ENCODE measurements at regions not wholly inside any gene's neighbourhood (a gene's known extent, or its start where the extent isn't known, plus 50 kb on each side); places are given as distances from the start of the nearest gene placed in this dataset.
A peak's percentile ranks its signal among the peaks of the same experiment; 100 is the strongest.

DNA sequence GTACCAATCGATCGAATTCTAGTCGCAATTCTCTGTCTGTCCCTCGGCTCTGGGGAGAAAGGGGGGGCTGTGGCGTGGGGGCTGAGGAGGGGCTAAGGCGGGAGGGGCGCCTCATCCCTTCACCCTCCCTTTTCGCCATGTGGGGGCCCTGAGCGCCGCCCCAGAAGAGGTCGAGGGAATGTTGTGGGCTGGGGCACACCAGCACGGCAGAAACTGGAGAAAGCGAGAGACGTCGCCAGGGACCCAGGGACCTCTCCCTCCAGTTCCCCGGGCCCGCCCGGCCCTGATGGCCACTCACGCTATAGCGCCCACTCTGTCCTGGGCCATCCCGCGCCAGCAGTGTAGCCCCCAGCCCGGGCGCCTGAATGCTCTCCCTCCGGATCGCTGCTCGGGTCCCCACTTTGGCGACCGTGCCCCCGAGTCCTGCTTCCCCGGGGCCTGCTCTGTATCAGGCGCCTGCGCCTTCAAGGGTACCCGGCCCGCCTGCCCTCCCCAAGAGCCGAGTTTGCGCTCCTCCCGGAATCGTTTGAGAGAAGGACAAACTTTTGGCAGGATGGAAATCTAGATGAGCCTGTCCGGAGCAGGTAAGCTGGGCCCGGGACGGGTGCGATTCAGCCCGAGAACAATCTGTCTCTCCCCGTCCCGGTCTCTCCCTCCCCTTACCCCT is 62.6 kb downstream of the SMUG1 start:
- no peak overlapping the region for H3K4me3 ChIP-seq (ENCODE audit: low read depth, low read length)
- no peak overlapping the region for H3K14ac ChIP-seq (ENCODE audit: low read length)
- H3K4me2 ChIP-seq (ENCODE audit: low read length), result peak overlapping the region; percentile 52
- H4K91ac ChIP-seq (ENCODE audit: low read depth, low read length), result no peak overlapping the region
- no peaks in the 10 kb centered on the region for H3K79me1 ChIP-seq (ENCODE audit: low read length)
- H3K4ac ChIP-seq (ENCODE audit: low read depth, low read length), result no peak overlapping the region
- no peak overlapping the region for H2AFZ ChIP-seq (ENCODE audit: insufficient read depth, low read length, poor library complexity)
- no peak for DNase-seq
- peaks cover 53% of the 10 kb centered on the region for H3K27me3 ChIP-seq (ENCODE audit: insufficient read depth, low read length)
- H3K79me2 ChIP-seq (ENCODE audit: control insufficient read depth, insufficient read depth, low read length, poor library complexity), result no peaks in the 10 kb centered on the region
- H3K23ac ChIP-seq (ENCODE audit: low read length), result no peak overlapping the region
- H4K8ac ChIP-seq (ENCODE audit: low read depth, low read length), result no peak overlapping the region
- H3K27ac ChIP-seq (ENCODE audit: low read depth, low read length), result no peak overlapping the region
- H3K9ac ChIP-seq (ENCODE audit: low read length), result no peak overlapping the region
- no peak overlapping the region for H2BK12ac ChIP-seq (ENCODE audit: low read length)
- peaks cover 0 to 4% of the 10 kb centered on the region in 2 experiments for H3K4me1 ChIP-seq (ENCODE audit: control insufficient read depth in 1 of 2, insufficient read depth in 2 of 2, low read length in 2 of 2)
- peak overlapping the region; percentile 46 for H4K12ac ChIP-seq (ENCODE audit: low read depth, low read length)
- H3K18ac ChIP-seq (ENCODE audit: low read length), result no peak overlapping the region
- no peaks in the 10 kb centered on the region for H3K36me3 ChIP-seq (ENCODE audit: control insufficient read depth in 1 of 2, insufficient read depth in 2 of 2, low read length in 2 of 2)
- H2BK120ac ChIP-seq (ENCODE audit: insufficient read depth, low read length, poor library complexity), result no peak overlapping the region
- H2AK5ac ChIP-seq (ENCODE audit: low read length), result no peak overlapping the region
- no CpG with 5 or more reads among the region's 46 CpGs for WGBS (ENCODE audit: extremely low coverage, insufficient coverage, insufficient read length)
- H3K9me3 ChIP-seq (ENCODE audit: insufficient read depth, low read depth, low read length), result no peaks in the 10 kb centered on the region
- H2BK5ac ChIP-seq (ENCODE audit: low read depth, low read length, poor library complexity), result no peak overlapping the region

DNA sequence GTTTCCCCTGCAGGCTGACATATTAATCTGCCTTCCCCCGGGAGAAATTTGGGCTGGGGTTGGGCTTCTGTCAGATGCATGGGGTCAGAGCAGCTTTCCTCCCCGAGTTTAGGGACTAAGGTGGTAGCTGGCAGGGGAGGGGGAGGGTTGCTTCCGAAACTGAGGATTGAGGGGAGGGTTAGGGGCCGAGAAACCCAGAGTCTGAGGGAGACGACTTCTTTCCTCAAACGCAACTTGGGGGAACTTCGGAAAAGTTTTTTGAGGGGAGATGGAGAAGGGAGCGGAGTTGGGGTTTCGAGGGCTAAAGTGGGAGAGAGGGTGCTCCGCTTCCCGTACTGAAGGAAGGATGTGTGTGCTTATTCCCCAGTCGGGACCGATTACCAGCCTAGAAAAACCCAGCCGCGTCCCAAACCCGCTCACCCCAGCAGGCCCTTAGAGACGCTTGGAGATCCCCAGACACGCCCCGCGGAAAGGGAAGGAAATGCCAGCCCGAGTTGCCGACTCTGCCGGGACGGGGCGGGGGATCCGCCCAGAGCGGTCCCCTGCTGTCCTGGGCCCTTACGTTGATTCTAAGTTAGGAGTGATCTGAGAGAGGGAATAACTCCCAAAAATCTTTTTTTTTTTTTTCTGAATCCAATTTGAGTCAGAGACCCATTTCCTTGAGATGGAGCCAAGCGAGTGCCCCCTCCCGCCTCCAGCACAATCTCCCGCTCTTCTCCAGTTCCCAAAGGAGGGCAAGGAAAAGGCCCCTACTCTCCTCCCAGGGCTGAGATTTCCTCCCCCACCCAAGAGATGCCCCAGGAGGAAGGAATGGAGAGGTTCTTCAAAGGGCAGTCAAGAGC is 61.9 kb downstream of the SMUG1 start:
- Histone ChIP-seq H2BK12ac (ENCODE audit: low read length) (no peak overlapping the region), H3K4me1 (ENCODE audit: control insufficient read depth in 1 of 2, insufficient read depth in 2 of 2, low read length in 2 of 2) (peaks cover 0 to 4% of the 10 kb centered on the region in 2 experiments), H3K18ac (ENCODE audit: low read length) (no peak overlapping the region), H3K27ac (ENCODE audit: low read depth, low read length) (no peak overlapping the region), H4K91ac (ENCODE audit: low read depth, low read length) (no peak overlapping the region), H3K79me1 (ENCODE audit: low read length) (no peaks in the 10 kb centered on the region), H3K4ac (ENCODE audit: low read depth, low read length) (no peak overlapping the region), H3K23ac (ENCODE audit: low read length) (no peak overlapping the region), H2AK5ac (ENCODE audit: low read length) (no peak overlapping the region), H4K8ac (ENCODE audit: low read depth, low read length) (no peak overlapping the region), H3K9me3 (ENCODE audit: insufficient read depth, low read depth, low read length) (no peaks in the 10 kb centered on the region), H3K4me3 (ENCODE audit: low read depth, low read length) (no peak overlapping the region), H3K27me3 (ENCODE audit: insufficient read depth, low read length) (peaks cover 54% of the 10 kb centered on the region), H2BK5ac (ENCODE audit: low read depth, low read length, poor library complexity) (no peak overlapping the region), H3K9ac (ENCODE audit: low read length) (no peak overlapping the region), H3K4me2 (ENCODE audit: low read length) (peak overlapping the region; percentile 52), H4K12ac (ENCODE audit: low read depth, low read length) (no peak overlapping the region), H3K79me2 (ENCODE audit: control insufficient read depth, insufficient read depth, low read length, poor library complexity) (no peaks in the 10 kb centered on the region), H2AFZ (ENCODE audit: insufficient read depth, low read length, poor library complexity) (no peak overlapping the region), H2BK120ac (ENCODE audit: insufficient read depth, low read length, poor library complexity) (no peak overlapping the region), H3K14ac (ENCODE audit: low read length) (no peak overlapping the region), H3K36me3 (ENCODE audit: control insufficient read depth in 1 of 2, insufficient read depth in 2 of 2, low read length in 2 of 2) (no peaks in the 10 kb centered on the region)
- no peak for DNase-seq
- WGBS (ENCODE audit: extremely low coverage, insufficient coverage, insufficient read length), result no CpG with 5 or more reads among the region's 31 CpGs

DNA sequence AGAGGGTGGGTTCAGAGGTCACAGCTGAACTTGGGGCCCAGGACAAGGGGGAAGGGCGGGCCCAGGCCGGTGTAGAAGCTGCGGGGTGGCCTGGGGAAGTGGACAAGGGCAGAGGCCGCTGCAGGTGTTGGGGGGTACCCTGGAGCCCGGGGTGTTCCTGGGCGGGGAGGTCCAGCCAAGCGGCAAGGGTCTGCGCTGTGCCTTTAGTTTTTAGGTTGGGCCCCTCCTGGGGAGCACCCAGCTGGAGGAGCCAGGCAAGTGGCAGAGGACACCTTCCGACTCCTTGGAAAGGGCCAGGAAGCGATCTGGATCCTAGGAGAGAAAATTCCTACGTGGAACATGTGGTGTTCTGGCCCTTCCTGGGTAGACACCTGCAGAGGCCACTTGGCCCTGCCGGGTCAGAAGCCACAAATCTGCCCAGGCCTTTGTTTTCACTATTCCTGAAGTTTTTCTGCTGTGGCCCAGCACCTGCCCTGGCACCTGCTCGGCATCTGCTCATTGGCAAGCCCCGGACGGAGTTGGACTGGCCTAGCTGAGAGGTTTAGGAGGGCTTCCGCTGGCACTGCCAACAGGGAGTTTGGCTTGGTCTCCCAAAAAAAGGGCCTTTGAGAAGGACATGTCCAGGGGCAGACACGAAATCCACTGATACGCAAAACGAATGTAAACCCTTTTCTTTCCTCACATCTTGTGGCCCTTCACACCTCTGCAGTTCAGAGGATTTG is 61.1 kb downstream of the SMUG1 start:
- H4K91ac ChIP-seq (ENCODE audit: low read depth, low read length), result no peak overlapping the region
- WGBS (ENCODE audit: extremely low coverage, insufficient coverage, insufficient read length), result no CpG with 5 or more reads among the region's 19 CpGs
- H4K8ac ChIP-seq (ENCODE audit: low read depth, low read length), result no peak overlapping the region
- no peak overlapping the region for H2AFZ ChIP-seq (ENCODE audit: insufficient read depth, low read length, poor library complexity)
- H3K9ac ChIP-seq (ENCODE audit: low read length), result no peak overlapping the region
- H3K36me3 ChIP-seq (ENCODE audit: control insufficient read depth in 1 of 2, insufficient read depth in 2 of 2, low read length in 2 of 2), result no peaks in the 10 kb centered on the region
- no peak overlapping the region for H3K27ac ChIP-seq (ENCODE audit: low read depth, low read length)
- no peak overlapping the region for H2BK5ac ChIP-seq (ENCODE audit: low read depth, low read length, poor library complexity)
- peaks cover 0 to 4% of the 10 kb centered on the region in 2 experiments for H3K4me1 ChIP-seq (ENCODE audit: control insufficient read depth in 1 of 2, insufficient read depth in 2 of 2, low read length in 2 of 2)
- no peak overlapping the region for H3K4ac ChIP-seq (ENCODE audit: low read depth, low read length)
- H3K14ac ChIP-seq (ENCODE audit: low read length), result no peak overlapping the region
- H3K18ac ChIP-seq (ENCODE audit: low read length), result no peak overlapping the region
- H3K4me3 ChIP-seq (ENCODE audit: low read depth, low read length), result no peak overlapping the region
- no peak overlapping the region for H3K4me2 ChIP-seq (ENCODE audit: low read length)
- no peak overlapping the region for H2AK5ac ChIP-seq (ENCODE audit: low read length)
- no peak overlapping the region for H3K23ac ChIP-seq (ENCODE audit: low read length)
- no peak overlapping the region for H2BK120ac ChIP-seq (ENCODE audit: insufficient read depth, low read length, poor library complexity)
- H3K79me1 ChIP-seq (ENCODE audit: low read length), result no peaks in the 10 kb centered on the region
- no peaks in the 10 kb centered on the region for H3K79me2 ChIP-seq (ENCODE audit: control insufficient read depth, insufficient read depth, low read length, poor library complexity)
- no peak overlapping the region for H4K12ac ChIP-seq (ENCODE audit: low read depth, low read length)
- H3K27me3 ChIP-seq (ENCODE audit: insufficient read depth, low read length), result peaks cover 55% of the 10 kb centered on the region
- no peak for DNase-seq
- no peak overlapping the region for H2BK12ac ChIP-seq (ENCODE audit: low read length)
- H3K9me3 ChIP-seq (ENCODE audit: insufficient read depth, low read depth, low read length), result no peaks in the 10 kb centered on the region

DNA sequence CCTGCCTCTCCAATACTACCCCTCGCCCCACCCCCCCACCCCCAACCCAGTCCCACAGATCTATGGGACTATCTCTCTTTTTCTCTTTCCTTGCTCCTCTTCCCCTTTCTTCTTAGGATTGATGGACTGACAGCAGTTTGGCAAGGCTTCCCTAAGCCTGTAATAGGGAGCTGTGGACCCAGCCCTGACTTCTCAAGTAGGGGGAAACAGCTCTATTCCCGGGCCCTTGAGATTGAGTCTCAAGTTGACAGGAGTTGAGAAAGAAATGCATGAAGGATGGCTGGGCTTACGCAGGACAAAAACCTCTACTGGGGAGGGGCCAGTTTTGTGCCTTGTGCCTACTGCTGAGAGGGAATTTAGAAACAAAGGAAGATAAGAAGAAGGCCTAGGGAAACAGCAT is 60.4 kb downstream of the SMUG1 start:
- Histone ChIP-seq H2BK12ac (ENCODE audit: low read length) (no peak overlapping the region), H3K4ac (ENCODE audit: low read depth, low read length) (no peak overlapping the region), H3K4me2 (ENCODE audit: low read length) (no peak overlapping the region), H4K8ac (ENCODE audit: low read depth, low read length) (no peak overlapping the region), H4K12ac (ENCODE audit: low read depth, low read length) (no peak overlapping the region), H3K36me3 (ENCODE audit: control insufficient read depth in 1 of 2, insufficient read depth in 2 of 2, low read length in 2 of 2) (no peaks in the 10 kb centered on the region), H3K23ac (ENCODE audit: low read length) (no peak overlapping the region), H4K91ac (ENCODE audit: low read depth, low read length) (no peak overlapping the region), H3K27me3 (ENCODE audit: insufficient read depth, low read length) (peaks cover 53% of the 10 kb centered on the region), H3K79me1 (ENCODE audit: low read length) (no peaks in the 10 kb centered on the region), H2BK120ac (ENCODE audit: insufficient read depth, low read length, poor library complexity) (no peak overlapping the region), H3K27ac (ENCODE audit: low read depth, low read length) (no peak overlapping the region), H3K9ac (ENCODE audit: low read length) (no peak overlapping the region), H3K4me3 (ENCODE audit: low read depth, low read length) (no peak overlapping the region), H2BK5ac (ENCODE audit: low read depth, low read length, poor library complexity) (no peak overlapping the region), H3K79me2 (ENCODE audit: control insufficient read depth, insufficient read depth, low read length, poor library complexity) (no peaks in the 10 kb centered on the region), H3K4me1 (ENCODE audit: control insufficient read depth in 1 of 2, insufficient read depth in 2 of 2, low read length in 2 of 2) (peaks cover 0 to 4% of the 10 kb centered on the region in 2 experiments), H3K9me3 (ENCODE audit: insufficient read depth, low read depth, low read length) (no peaks in the 10 kb centered on the region), H2AFZ (ENCODE audit: insufficient read depth, low read length, poor library complexity) (no peak overlapping the region), H2AK5ac (ENCODE audit: low read length) (no peak overlapping the region), H3K14ac (ENCODE audit: low read length) (no peak overlapping the region), H3K18ac (ENCODE audit: low read length) (no peak overlapping the region)
- DNase-seq, result no peak
- WGBS (ENCODE audit: extremely low coverage, insufficient coverage, insufficient read length), result no CpG with 5 or more reads among the region's 3 CpGs
